NCI-H748 (cell line): ENCODE measurements at regions not wholly inside any gene's neighbourhood (a gene's known extent, or its start where the extent isn't known, plus 50 kb on each side); places are given as distances from the start of the nearest gene placed in this dataset.
"Not testable (repeated sequence)": the region's sequence is repeated elsewhere in the genome, so short reads cannot be mapped to it uniquely, and the experiment has no call there.

ENCODE experiments used
- DNase-seq: peaks from one replicate; lab custom pipeline; 2025; ENCODE audit not compliant: unreplicated experiment; lab: John Stamatoyannopoulos, UW

DNA sequence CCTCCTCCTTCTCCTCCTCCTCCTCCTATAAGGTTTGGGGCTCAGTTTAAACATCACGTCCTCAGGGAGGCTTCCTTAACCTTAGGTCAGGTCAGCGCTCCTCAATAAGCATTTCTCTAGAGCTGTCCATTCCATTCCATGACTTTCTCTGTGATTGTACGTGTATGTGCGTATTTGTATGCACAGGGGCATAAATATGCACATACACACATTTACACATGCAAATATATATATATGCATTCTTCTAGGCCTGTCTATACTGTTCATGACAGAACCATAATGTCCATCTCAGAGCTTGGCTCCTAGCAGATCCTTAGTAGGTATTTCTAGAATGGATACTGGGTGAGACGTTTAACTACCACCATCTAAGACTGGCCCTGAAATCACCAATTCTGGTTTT is 258.6 kb downstream of the STIM2 start:
- no peak for DNase-seq

DNA sequence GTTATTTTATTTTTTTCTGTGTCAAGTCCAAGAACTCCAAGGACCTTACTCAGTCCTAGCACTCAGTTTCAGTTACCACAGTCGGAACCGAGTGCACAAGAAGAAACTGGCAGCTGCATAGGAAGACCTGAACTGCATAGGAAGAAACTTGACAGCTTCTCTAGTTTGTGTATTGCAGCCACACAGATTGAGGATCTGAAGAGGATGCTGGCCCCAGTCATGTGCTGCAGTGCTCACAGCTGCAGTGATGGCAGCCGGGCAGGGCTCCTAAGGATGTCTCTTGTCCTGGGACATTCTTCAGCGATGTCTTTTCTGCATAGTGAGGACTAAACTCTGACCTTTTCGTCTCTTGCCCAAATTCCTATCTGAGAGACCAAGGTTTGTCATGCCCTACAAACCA is 261.2 kb downstream of the STIM2 start:
- DNase-seq, result no peak

DNA sequence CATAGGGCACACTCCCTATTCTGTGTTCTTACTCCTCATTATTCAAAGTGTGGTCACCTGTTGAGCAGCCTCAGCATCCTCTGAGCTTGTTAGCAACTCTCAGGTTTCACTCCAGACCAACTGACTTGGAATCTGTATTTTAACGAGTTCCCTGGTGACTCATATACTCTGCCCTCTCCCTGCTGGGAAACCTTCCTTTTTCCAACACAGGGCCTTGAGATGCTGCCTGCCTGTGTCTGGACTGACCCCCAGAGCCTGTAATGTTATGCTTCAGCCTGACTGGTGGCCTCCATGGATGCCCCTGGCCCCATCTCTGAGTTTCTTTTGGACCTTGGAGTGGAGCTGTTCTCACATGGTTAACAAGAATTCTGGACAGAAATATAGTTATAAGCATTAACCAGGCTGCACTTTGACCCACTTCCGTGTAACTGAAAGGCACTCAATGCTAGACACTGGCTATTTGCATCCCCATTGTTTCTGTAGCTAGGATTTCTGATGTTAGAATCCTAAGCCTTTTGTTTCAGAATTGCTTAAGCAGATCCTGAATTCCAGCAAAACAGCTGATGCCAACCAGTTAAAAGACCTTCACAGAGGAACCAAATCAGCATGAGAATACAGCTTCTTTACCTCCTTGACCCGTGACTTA is 262.6 kb downstream of the STIM2 start:
- DNase-seq, result no peak

DNA sequence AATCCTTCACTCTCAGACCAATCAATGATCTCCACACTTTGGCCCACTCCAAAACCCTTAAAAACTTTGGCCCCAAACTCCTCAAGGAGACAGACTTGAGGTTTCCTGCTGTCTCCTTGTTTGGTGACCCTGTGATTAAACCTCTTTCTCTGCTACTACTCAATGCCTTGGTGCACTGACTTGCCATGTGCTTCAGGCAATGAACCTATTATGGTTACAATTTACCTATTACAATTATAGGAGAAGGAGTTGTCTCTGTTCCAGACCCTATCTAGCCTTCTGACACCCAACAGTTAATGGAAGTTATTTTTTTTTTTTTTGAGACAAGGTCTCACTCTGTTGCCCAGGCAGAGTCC is 263.1 kb downstream of the STIM2 start:
- no peak for DNase-seq

DNA sequence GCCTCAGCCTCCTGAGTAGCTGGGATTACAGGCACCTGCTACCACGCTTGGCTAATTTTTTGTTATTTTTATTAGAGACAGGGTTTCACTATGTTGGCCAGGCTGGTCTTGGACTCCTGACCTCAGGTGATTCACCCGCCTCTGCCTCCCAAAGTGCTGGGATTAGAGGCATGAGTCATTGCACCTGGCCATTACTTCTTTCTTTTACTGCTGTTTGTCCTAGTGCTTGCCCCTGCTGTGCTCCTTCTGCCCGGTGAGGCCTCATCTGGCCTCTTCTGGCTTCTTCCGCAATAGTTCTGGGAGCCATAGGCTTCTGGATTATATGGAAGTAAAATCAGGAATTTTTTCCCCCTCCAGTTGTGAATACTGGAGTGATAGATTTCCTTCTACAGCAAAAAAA is 266.3 kb downstream of the STIM2 start:
- not testable (repeated sequence) for DNase-seq

DNA sequence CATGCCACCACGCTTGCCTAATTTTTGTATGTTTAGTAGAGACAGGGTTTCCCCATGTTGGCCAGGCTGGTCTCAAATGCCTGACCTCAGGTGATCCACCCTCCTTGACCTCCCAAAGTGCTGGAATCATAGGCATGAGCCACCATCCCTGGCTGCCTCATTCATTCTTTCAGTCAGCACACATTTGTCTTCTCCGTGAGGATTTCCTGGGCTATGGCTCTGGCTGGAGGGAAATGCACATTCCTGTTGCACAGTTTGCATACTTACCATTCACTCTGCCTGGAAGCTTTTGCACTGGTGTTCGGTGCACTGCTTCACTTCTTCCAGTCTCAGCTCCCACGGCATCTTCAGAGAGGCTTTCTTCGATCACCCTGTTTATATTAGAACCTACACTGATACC is 267.8 kb downstream of the STIM2 start:
- no peak for DNase-seq

DNA sequence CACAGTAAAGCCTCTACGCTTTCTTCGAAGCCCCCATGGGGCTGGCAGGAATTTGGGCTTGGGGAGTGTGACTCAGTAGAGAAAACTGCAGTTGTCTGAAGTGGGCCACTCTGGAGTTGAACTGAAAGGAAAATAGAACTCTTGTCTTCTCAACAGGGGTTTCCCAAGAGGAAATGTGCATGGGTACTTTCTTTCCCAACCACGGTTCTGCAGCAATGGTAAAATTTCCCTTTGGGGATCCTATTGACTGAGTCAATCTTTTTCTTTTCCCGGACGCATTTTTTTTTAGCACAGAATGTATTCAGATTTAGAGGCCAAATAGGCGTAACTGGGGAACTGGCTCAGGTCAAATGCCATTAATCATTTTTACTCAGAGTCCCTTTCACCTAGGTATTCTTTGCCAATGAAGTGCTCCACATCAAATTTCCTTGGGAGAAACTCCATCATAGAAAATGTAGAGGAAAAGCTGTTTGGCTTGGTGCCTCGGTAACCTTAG is 269.3 kb downstream of the STIM2 start:
- no peak for DNase-seq

DNA sequence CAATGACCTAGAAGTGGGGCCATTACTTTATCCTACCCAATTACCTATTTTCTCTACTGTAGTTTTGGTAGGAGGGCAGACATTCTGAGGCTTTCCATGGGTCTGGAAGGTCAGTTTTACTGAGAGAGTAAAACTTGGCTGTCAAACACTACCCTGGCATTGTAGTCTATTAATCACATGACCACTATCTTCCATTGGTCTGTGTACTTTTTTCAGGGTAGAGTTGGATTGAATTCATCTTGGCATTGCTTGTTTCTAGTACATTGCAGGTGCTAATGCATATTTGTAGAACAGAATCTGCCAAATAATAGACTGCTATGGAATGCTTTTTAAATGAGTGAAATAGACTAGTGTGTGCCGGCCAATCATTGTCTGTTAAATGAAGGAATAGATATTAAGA is 271.9 kb downstream of the STIM2 start:
- DNase-seq, result no peak

DNA sequence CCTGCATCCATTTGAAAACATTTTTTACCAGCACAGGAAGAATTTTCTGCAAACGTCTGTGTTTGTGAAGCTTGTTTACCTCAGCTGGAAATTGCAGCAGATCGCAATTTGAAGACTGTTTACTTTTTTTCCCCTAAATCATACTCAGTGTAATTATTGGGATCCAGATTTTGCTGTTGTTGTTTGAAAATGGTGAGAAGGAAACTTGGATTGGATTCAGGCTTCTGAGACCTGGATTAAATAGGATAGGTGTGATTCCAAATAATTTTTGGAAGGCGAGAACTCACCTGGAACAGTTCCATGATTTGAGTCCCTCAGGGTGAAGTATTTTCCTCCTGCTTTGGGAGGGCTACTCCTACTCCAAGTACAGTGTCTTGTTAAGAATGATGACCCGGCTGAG is 279.8 kb downstream of the STIM2 start:
- DNase-seq, result no peak

DNA sequence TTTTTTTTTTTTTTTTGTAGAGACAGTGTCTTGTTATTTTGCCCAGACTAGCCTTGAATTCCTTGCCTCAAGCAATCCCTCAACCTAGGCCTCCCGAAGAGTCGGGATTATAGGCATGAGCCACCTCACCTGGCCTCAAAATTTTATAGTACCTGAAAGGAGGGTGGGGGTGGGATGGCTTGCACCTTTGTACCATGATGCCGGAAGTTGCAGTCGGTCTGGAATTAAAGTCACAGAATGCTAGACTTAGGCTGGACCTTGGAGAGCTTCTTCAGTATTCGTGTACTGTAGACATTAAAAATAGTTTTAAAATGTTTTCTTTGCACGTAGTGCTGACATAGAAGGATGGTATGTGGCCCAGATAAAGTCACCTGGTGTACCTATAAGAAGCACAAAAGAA is 280.9 kb downstream of the STIM2 start:
- DNase-seq, result no peak

DNA sequence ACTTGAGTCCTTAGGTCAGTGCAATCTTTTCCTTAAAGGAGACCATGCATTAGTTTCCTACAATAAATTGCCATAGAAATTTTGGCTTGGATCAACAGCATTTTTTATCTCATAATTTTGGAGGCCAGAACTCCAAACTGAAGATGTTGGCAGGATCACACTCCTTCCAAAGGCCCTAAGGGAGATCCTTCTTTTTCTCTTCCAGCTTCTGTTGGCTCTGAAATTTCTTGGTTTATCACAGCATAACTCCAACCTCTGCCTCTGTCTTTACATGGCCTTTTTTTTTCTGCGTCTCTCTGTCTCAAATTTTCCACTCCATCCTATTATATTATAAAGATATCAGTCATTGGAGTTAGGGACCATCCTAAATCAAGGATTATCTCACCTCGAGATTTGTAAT is 282.2 kb downstream of the STIM2 start:
- no peak for DNase-seq

DNA sequence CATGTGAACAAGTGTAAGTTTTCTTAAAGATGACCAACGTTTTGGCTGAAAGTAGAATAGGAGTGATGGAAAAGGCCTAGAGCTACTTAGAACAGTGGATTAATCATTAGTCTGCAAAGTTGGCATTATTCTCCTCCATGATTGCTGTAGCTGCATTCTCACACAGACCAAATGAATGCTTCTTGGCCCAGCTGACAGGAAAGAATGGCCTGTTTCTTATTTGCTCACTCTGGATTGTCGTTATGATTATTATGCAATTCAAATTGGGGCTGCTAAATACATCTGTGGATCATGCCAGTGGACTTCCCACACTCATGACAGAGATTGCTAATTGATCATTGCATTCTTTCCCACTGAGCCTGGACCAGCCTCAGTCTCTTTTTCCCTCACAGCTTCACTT is 285.0 kb downstream of the STIM2 start:
- DNase-seq, result no peak

DNA sequence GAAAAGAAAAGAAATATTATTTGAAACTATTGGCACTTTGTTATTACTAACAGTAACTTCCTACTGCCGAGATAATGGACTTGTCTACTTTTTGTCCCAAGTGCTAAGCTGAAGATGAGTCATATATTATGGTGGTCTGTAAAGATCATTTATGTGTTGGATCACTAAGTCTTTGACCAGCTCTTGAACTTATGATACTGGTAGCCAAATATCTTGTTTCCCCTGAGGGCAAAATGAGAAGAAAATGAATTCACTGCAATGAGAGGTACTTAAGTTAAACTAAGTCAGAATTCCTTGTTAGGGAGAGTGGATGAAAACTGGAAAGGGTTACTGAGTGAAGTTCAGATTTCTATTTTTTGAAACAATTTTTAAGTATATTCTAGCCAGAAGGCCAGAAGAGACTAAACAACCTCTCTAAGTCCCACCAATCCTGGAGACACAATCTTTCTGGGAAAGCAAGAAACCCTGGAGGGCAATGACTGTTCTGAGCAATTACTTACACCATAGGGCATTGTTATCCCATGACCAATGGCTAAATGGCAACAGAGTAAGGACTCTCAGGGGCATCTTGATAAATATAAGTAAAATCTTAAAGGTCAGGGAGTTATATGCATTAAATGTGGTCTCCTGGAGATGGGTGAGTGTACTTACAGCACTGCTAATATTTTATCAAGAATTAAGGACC is 287.7 kb downstream of the STIM2 start:
- no peak for DNase-seq

DNA sequence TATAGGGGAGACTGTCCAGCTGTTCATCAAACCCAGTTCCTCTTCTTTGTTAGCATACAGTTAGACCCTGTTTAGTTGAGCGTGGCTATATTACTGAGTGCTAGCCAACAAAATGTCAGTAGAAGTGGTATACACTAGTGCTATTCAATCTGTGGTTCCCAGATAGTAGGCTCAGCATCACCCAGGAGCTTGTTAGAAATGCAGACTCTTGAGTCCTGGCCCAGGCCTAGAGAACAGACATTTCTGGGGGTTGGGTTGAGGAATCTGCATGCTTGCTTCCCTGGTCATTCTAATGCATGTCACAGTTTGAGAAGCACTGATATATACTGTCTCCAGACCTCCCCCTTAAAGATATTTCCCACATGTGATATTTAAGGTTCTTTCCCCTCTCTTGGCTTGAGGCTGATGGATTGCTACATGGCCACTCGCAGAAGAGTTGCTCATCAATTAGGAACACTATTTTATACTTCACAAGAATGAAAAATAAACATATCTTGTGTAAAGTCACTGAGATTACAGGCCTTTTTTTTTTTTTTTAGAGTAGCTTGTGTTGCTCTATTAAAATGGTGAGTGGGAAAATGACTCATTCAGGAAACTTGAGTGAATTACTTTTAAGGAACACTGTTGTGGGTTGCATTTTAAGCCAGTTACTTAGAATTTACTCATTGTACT is 289.0 kb downstream of the STIM2 start:
- no peak for DNase-seq

DNA sequence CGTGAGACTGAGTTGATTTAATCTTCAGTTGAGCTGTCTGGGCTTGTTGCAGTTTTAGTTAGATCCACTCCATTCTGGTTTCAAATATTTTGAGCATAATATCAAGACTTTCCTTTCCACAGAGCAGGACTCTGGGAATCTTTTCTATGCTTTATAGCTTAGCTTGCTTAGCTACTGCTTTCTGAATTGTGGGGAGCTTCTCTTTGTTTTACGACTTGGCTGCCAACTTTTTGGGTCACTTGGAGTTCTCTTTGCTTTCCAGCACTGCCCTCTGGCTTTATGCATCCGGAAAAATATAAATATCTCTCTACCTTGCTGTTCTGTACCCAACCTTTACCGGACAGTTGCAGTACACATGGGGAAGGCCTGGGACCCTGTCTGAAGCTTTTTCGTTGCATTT is 292.1 kb downstream of the STIM2 start:
- DNase-seq, result no peak

DNA sequence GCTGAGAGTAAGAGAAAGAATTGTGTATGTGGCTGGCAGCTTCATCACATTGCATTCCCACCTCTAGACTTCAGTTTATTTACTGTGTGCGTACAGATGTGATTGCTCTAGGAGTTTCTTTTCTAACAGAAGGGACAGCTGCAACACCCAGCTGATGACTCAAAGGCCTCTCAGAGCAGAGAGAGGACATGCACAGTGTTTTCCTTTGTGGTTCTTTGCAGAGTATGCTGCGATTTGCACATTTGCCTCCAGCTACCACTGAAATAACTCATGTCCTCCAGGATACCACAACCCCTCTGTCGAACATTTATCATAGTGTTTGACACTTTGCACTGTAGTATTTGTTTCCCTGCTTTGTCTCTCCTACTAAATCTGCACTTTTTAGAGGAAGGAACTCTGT is 294.1 kb downstream of the STIM2 start:
- DNase-seq, result no peak

DNA sequence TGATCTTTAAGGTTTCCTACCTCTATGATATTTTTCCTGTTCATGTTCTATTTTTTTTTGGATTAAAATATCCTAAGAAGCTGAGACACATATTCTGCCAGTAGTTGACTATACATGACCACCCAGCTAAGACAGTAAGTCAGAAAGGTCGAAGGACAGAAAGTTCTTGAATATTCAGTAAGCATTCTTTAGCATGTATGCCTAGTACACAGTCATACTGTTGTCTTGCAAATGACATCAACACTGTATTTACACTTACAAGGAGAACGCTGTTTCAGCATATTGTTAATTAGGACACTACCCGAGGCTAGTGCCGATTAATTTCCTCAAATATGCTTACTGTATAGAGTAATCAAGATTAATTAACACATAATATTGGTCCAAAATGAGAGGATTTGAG is 300.6 kb downstream of the STIM2 start:
- DNase-seq, result no peak

DNA sequence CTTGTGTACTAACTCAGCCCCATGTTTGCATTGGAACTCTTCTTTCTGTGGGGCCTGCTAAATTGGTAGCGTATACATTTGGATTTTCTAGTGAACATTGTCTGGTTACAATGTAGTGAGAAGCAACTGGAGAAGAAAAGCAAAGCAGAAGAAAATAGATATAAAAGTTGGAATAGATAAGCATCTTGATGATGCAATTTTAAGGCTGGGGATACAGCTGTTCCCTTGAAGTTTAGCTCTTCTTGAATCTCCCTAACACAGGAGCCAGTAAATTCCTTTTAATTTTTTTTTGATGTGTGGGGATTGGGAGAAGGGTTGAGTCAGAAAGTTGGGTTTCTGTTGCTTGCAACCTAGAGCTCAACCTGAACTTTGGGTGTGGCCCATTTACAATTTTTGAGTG is 308.1 kb downstream of the STIM2 start:
- DNase-seq, result no peak

DNA sequence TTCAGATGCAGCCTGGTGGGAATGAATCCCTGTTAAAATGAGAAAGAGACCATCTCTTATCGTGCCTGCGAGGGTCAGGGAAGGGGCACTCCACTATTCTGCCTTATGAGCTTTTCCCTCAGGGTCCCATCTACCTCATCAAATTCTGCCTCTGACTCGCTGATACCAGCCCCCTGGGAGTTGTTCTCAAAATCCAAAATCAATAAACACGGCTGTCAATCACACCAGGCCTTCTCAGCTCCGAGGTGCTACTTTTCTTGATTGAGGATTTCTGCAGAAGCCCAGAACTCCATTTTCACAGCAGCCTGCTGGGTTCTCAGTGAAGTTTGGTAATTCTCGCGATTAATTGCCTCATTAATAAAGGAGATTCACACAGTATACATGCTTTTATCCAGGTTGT is 312.6 kb downstream of the STIM2 start:
- DNase-seq, result no peak

DNA sequence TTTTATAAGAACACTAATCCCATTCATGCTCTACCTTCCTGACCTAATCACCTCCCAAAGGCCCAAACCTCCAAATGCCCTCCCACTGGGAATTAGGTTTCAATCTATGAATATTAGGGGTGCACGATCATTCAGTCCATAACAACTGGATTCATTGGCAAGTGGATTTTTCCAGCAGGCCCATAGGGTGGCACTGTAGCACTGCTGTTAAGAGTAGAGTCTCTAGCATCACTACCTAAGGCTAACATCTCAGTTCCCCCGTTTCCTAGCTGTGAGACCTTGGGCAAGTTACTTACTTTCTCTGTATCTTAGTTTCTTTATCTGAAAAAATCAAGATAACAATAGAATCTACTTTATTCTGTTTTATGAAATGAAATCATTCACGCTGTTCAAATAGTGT is 315.8 kb downstream of the STIM2 start:
- peak; percentile 74 for DNase-seq

DNA sequence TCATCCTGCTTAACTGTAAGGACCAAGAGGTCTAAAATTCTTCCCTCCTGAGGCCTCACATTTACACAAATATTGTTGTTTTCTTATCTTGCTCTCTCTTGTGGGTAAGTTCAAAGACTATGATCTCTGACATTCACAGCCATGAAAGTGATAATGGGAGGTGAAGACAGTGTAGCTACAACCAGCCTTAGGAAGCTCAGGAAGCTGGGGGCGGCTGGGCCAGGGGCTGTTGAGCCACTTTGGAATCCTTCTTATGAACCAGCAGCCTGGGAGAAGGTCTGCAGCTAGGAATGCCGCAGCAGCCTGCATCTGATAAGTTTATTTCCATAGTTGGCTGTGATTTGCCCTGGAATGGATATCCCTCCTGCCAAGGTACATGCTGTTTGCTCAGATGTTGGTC is 316.2 kb downstream of the STIM2 start:
- no peak for DNase-seq

DNA sequence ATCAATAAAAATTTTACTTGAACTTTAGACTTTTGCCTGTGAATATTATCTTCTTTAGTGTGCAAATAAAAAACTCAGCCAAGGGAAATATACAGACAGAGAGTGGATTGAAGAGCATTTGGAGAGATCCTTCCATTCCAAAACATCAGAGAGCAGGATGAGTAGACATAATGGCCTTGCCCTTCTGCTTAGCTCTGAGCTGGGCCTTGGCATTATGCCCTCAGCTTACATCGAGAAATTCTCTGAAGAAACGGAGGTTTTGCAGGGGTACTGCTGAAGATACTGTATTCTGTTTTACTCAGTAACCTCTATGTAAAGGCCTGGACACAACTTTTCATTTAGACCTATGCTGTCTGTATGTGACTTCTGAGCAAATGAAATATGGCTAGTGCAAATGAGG is 317.4 kb downstream of the STIM2 start:
- DNase-seq, result no peak

DNA sequence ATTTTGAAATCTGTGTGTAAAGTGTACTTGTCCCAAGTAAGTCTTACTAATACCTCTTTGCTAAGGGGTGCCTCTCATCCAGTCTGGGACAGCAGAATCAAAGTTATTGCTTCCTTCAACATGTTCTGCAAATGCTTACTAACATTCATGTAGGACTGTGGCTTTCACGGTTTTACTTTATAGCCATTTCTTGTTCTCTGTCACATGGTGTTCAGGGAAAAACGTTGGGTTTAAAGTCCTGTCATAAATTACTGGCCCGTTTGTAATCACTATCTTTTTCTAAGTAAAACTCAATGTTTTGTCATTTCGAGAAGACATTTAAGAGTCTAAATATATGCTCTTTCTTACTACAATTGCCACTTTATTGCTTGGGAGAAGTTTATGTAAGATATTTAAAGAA is 321.1 kb downstream of the STIM2 start:
- DNase-seq, result no peak
